ENCODE measurements at regions not wholly inside any gene's neighbourhood (a gene's known extent, or its start where the extent isn't known, plus 50 kb on each side); places are given as distances from the start of the nearest gene placed in this dataset.

DNA sequence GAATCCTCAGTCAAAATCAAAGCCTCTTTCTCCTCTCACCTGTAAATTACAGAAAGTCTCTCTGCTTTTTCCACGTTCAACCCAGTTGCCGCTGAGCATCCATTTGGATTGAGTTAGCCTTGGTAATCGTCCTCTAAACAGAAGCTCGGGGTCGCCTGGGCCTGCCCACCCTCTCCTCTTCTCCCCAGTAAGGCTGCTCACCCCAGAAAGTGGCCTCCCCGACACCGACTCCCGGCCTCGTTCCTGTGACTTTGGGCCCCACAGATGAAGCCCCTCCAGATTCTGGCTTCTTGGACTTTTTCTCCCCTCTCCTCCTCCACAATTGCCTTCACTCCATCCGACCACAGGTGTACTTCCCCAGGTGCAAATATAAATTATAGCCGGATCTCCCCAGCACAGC is 1500.0 kb downstream of the BRD1 start:
- no peak for DNase-seq (ENCODE audit: low read depth)

DNA sequence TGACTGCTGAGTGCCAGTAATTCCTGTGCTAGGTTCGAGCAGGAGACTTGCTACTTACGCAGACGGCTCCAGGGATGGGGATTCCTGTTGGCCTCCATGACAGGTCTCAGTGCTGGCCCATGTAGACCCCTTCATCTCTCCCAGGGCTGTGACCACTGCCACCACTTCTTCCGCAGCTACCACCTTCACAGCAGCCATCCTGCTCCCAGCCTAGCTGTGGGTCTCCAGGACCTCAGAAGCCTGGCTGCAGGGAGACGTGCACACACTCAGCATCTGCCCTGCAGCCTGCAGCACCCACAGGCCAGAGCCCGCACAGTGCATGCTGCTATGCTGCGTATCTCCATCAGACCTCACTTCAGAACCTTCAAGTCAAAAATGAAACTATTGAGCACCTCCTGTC is 1503.9 kb downstream of the BRD1 start:
- no peak for DNase-seq (ENCODE audit: low read depth)

DNA sequence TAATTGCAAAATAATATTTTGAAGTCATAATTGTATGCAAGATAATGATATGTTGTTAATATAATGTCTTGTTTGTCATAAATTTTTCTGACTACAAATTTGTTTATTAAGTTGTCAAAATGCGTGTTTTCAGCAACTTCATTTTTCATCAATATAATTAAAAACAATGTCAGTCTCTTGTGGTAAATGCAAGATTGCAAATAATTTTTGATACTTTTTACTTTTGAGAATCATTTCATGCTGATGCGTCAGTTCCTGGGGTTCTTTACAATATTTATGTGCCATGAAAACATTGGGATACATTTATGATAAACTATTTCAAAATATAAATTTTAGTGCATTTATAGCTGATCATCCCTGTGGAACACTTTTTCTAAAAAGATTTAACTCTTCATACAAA is 1504.8 kb downstream of the BRD1 start:
- no peak for DNase-seq (ENCODE audit: low read depth)

DNA sequence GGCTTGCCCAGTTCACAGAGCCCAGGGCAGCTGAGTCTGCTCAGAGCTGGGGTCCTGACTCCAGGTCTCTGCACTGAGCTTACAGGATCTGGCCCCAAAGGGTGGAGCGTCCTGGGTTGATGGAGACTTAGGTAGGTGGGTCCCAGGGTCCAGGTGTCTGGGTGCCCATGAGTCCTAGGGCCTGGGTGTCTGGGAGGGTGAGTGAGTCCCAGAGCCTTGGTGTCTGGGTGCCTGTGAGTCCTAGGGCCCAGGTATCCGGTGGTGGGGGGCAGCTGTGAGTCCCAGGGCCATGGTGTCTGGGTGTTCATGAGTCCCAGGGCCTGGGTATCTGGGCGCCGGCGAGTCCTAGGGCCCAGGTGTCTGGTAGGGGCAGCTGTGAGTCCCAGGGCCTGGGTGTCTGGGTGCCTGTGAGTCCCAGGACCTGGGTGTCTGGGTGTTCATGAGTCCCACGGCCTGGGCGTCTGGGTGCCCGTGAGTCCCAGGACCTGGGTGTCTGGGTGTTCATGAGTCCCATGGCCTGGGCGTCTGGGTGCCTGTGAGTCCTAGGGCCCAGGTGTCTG is 1505.6 kb downstream of the BRD1 start:
- no peak for DNase-seq (ENCODE audit: low read depth)

DNA sequence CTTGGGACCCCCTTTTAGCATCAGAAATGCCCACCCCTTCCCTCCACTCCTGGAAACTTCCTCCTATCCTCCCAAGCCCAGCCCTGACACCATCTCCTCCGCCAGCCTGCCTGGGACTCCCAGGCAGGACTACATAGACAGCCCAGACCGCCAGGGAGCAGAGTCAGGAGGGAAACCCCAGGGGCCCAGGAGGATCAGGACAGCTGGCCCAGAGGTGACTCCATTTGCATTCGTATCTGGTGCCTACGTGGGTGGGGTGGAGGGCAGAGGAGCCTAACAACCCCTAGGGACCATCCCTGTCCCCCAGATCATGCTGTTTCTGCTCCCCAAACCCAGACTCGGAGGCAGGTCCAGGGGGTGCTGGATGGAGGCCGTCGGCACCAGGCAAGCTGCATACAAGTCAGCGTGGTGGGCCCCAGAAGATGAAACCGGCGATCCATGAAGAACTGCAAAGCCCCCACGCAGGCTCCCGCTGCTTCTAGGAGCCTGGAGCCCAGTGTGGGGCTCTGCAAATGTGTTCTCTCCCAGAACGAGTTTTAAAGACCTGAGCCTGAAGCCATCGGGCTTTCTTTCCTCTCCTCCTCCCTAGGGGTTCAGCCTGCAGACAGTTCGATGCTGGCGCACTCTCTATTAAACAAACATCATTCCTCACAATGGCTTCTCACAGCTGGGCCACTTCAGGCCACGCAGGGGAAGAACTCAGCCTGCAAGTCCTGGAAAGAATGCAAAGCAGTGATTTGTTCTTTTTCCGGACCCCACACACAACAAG is 1506.8 kb downstream of the BRD1 start:
- DNase-seq (ENCODE audit: low read depth): no peak

DNA sequence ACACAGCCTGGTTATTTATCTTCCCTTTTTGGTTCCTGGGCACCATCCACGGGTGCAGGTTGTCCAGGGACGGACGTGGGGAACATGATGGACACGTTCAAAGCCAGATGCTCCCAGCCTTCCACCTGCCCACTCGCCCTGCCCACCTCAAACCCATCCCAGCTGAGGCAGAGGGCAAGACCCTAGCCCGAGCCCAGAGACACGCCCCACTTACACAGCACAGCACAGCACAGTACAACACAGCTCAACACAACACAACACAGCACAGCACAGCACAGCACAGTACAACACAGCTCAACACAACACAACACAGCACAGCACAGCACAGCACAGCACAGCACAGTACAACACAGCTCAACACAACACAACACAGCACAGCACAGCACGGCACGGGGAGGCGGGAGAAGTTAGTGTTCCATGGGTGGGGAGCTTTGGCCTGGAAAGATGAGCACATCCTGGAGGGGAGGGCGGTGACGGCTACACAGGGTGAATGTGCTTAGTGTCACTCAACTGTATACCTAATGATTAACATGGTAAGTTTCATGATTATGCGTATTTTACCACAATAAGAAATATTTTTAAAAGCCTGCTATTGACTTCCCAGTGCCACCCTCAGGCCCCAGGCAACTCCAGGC is 1507.5 kb downstream of the BRD1 start:
- no peak for DNase-seq (ENCODE audit: low read depth)

DNA sequence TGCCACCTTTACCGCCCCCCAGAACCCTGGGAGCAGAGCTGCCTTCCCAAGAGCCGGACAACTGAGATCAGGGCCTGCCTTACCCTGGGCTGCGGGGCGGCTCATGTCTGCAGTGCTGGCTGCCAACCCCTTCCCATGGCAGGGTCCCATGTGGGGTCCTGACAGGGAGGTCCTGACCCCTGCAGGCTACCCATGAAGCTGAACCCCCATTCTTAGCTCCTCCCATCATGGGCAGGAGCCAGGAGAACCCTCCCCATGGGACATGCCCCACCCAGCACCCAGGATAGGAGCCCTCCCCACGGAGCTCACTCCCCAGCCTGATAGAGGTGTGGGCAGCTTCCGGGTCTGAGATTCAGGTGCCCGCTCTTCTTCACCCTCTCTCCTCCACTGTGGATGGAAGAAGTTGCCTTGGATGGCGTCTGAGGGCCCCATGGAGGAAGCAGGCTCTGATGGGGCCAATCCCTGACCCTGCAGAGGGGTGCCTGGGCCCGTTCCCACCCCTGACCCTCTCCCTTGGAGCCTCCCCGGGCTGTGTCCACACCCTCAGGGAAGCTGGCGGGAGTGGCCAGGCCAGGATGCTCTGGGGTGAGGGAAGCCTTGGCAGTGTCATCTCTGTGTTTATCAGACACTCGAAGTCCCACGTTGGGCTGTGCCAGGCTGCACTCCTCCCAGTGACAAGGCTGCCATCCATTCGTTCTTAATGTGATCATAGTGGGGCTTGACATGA is 1508.2 kb downstream of the BRD1 start:
- no peak for DNase-seq (ENCODE audit: low read depth)

DNA sequence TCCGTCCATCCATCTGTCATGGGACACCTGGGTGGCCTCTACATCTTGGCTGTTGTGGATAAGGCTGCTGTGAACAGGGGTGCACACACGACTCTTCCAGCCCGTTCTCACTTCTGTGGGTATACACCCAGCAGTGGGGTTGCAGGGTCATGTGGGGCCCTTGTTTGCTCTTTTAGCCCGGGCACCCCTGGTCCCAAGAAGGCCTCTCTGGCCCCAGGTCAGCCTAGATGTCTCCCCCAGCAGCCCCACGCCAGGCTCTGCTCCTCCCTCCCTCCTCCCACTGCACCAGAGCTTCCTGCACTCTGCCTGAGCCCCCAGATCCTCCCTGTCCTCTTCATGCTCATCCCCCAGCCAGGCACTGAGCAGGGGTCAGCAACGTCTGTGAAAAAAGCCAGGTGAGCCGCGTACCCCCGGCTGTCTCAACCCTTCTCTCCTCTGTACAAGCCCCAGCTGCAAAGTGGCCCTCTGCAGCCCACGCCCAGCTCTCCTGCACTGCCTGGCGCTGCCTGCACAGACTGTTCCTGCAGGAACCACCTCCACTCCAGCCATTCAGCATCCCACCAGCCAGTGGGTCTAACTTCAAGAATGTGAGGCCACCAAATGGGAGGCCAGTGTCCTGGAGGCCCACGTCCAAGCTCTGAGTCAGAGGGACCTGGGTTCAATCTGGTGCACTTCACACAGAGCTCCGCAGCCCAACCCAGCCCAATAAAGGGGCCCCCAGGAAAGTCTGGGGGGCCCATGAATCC is 1508.9 kb downstream of the BRD1 start:
- no peak for DNase-seq (ENCODE audit: low read depth)

DNA sequence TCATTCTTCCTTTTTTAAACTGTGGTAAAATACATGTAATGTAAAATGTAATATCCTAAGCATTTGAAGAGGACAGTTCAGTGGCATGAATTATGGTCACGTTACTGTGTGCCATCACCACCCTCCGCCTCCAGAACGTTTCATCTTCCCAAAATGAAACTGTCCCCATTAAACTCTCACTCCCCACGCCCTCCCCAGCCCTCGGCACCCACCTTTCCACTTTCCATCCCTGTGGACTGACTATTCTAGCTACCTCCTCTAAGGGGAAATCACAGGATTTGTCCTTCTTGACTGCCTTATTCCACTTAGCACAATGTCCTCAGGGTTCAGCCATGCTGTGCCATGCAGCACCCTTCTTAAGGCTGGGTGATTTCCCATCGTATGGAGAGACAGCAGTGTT is 1509.5 kb downstream of the BRD1 start:
- DNase-seq (ENCODE audit: low read depth): no peak

DNA sequence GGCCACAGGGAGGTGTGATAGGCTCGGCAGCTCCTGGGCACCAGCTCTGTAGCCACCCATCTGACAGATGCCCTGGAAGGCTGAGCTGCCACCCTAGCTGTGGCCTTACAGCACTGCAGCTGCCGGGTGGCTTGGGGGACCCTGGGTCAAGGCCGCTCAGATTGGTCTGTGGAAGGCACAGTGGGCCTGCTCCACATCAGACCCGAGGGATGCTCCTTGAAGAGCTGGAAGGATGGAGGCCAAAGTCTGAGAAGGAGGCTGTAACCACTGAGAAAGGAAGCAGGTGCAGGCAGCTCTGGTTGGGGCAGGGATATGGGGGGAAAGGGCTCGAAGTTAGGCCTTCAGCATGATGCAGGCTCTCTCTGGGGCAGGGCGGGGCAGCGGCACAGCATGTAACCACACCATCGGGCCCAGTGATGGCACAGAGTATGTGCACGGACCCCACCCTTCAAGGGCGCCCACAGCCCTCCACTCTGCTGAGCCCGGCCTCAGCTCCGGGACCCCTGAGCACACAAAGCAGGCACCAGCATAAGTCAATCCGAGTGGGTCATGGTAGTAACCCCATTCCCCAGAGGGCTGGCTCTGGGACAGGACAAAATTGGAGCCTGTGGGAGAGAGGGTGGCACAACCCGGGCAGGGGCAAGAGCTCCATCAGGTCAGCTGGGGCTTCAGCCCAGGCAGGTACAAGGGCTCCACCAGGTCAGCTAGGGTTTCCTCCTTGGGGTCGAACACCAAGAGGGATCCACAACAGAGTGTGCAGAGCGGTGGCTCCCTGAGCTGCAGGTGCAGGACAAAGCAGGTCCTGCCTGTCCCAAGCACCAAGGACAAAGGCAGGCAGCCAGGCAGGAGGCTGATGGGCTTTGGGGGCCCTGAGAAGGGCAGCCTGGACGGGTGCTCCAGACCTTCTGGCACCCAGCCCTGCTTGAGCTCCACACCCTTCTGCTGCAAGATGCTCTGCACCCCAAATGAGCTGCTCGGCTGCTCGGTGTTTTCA is 1511.1 kb downstream of the BRD1 start:
- no peak for DNase-seq (ENCODE audit: low read depth)

DNA sequence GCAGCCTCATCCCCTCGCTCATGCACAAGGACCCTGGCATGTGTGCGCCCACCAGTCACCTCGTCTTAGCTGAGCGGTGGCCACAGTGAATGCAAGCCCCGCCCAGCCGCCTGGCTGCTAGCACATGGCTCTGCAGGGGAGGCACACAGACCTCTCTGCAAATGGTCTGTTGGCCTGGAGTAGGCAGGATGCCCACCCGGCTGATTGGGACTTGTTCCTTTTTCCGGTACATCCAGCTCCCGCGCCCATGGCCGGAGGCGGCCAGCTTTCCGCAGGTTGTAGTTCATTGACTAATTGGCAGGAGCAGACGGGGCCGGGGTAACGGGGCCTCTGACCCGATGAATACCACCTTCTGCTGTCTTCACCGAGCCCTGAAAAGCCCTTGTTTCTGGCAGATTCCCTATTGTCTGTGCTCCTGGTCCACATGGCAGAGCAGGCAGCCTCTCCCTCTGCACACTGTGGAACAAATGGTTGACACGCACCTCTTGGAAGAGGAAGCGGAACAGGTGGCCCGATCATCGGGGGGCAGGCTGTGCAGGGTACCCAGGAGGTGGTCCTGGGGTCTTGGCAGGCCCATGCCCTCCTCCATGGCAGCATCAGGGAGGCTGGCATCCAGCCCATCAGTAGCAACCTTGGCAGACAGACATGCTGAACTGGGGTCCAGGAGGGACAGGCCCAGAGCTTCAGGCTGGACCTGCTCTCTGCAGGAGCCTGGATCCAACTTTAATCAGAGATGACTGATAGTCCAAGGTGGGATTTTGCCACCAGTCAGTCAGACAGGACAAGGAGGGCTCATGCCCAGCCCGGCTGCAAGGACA is 1512.0 kb downstream of the BRD1 start:
- DNase-seq (ENCODE audit: low read depth): no peak

DNA sequence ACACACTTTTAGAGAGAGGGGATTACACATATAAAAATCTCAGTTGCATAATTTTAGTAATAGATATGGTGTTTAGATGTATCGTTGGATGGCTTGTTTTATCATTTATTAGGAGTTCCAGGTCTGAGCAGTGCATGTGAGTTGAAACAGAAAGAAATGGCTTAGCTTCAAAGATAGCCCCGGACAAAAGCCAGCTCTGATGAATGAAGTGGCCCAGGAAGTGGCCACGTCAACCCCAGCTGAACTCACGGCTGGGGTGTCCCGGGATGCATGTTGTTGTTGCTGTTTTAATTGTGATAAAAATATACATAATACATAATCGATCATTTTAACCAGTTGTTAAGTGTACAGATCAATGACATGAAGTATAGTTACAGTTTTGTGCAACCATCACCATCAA is 1513.6 kb downstream of the BRD1 start:
- no peak for DNase-seq (ENCODE audit: low read depth)

DNA sequence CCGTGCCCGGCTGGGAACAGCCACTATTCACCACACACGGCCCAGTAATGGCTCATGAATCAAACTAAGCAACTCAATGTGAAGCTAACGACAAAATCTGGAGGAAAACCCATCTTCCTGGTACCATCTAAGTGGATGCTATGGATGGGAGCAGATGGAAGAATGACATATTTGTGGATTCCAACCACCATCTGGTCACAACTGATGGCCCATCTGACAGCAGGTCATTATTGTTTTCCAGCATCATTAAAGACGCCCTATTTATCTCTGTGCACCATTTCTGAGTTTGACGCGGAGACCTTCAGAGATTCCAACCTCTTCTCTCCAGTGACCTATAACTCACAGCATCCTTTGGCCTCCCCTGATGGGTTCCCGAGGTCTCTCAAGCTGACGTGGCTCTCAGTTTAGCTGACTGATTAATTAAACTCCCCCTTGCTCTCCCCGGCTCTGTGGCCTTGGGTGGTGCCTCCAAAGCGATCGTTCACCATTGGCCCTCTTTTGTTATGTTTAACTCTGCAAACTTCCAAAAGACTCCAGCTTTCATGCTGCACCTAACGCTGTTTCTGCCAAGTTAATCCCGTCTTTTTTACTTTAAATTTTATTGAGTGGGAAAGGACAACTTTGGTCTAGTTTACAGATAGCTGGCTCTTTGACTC is 1514.4 kb downstream of the BRD1 start:
- no peak for DNase-seq (ENCODE audit: low read depth)

DNA sequence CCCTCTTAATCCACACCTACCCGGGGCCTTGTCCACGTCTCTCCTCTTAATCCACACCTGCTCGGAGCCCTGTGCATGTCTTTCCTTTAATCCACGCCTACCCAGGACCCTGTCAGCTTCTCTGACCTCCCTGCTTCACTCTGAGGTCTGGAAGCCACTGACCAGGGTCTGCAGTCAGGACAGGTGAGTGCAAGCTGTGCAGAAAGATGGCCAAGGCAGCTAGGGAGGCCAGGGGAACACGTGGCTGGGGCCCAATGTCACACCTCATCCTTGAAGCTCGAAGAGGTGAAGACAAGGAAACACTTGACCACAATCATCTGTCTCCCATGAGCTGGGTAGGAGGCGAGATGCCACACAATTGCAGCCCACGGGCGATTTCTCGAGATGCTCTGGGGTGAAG is 1516.9 kb downstream of the BRD1 start:
- no peak for DNase-seq (ENCODE audit: low read depth)

DNA sequence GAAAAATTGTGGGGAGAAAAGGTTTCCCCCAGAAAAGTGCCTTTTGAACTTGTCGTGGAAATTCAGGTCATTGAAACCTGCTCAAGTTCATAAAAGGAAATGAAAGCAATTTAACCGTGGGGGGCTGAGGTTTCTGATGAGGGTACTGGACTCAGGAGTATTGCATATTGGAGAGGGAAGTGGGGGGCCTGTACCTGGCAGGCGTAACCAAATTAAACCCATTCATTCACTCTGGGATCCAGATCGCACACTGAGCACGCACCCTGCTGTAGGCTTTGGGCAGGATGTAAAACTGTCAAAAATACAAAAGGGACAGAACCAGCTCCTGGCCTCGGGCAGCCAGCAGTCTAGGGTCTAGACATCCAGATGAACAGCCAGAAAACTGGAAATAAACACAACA is 1517.4 kb downstream of the BRD1 start:
- DNase-seq (ENCODE audit: low read depth): no peak

DNA sequence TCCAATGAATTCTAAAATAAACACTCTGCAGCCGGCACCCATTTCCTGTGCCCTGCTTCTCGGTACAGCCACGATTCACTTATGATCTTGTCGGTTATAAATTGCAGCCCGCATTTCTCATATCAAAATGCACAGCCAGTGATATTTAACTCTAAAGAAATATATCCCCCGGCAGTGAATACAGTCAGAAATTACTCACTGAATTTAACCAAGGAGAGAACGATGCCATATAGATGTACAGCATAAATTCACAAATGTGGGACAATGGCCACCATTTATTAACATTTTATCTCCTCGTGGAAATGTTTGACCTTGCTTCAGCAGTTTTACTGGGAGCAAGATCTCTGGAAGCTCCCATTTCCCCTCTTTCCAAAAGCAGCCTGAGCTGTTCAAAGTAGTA is 1517.8 kb downstream of the BRD1 start:
- DNase-seq (ENCODE audit: low read depth): no peak

DNA sequence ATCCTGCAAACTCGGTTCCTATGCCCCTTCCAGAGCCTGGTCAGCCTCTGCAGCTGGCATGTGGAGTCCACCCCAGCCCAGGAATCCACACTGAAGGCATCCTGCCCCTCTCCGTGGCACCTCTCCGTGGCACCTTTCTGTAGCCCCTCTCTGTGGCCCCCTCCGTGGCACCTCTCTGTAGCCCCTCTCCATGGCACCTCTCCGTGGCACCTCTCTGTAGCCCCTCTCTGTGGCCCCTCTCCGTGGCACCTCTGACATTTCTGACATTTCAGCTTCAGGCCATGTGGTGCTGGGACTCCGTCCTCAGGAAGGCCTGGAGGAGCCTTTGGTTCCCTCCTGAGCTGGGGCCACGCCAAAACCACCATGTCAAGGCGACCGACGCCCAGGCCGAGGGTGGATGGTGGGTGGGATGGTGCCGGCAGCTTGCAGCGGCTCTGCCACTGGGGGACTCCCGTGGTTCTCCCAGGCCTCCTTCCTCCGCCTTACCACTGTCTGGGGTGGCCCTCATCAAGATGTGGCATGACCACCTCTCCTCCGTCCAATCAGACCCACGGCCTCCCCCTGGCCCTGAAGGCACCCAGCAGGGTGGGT is 1518.5 kb downstream of the BRD1 start:
- DNase-seq (ENCODE audit: low read depth): no peak

DNA sequence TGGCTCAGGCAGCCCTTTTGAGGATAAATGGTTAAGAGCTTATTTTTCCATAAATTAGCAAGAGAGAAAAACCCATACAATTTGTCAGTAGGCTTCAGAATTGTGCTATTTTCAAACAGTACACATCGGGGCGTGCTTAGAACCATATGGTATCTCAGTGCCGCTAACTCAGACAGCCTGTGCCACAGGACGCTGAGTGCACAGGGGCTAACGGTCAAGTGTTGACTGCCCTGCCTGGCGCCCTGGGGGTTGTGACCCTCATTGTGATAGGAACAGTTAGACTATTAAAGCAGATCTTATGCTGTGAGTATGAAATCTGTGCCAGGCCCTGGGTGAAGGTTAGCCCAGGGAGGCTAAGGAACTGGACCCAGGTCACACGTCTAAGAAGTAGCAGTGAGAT is 1519.7 kb downstream of the BRD1 start:
- no peak for DNase-seq (ENCODE audit: low read depth)

Measured in non-pigmented ciliary epithelial cell (primary cell).